ENCODE measurements at regions not wholly inside any gene's neighbourhood (a gene's known extent, or its start where the extent isn't known, plus 50 kb on each side); places are given as distances from the start of the nearest gene placed in this dataset.

DNA sequence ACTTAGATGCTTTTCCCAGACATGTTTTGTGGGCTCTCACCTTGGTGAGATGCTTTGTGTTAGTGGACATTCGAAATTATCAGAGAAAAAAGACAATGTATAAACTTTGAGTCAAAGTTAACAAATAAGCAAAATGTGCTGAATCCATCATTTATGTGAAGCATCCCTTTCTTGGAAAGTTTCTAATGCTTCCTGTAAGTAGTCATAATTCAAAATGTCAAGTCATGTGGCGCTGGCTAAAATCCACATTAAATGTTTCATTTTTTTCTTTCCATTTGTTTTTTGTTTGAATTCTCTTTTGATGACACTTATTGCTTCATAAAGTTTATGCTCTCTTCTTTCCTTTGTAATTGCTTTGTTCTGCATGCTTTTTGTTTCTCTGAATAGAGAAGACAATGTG is 107.2 kb upstream of the CENPW start:
- H3K4me3 ChIP-seq (replicated peaks; ENCODE audit: low read depth, low read length): no peak overlapping the region
- TF ChIP-seq, protein P1, sequence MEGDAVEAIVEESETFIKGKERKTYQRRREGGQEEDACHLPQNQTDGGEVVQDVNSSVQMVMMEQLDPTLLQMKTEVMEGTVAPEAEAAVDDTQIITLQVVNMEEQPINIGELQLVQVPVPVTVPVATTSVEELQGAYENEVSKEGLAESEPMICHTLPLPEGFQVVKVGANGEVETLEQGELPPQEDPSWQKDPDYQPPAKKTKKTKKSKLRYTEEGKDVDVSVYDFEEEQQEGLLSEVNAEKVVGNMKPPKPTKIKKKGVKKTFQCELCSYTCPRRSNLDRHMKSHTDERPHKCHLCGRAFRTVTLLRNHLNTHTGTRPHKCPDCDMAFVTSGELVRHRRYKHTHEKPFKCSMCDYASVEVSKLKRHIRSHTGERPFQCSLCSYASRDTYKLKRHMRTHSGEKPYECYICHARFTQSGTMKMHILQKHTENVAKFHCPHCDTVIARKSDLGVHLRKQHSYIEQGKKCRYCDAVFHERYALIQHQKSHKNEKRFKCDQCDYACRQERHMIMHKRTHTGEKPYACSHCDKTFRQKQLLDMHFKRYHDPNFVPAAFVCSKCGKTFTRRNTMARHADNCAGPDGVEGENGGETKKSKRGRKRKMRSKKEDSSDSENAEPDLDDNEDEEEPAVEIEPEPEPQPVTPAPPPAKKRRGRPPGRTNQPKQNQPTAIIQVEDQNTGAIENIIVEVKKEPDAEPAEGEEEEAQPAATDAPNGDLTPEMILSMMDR (IDR thresholded peaks at IDR 0.05; ENCODE audit: low read depth, low read length, missing control alignments): no peak
- no peak for DNase-seq (ENCODE audit: extremely low read depth, low read depth)

DNA sequence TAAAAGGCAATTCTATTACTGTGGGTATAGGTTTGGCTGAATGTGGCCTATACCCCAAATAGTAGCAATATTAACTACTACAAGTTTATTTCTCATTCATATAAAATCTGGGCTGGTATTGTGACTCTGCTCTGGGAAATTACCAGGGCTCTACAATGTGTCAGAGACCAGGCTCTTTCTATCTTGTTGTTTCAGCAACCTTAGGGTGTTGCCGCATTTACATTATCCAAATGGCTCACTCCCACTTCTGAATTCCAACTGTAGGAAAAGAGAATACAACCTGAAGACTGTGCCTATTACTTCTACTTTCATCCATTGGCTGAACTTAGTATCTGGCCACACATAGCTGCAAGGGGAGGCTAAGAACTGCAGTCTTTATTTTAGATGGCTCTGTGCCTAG is 106.7 kb upstream of the CENPW start:
- no peak overlapping the region for H3K4me3 ChIP-seq (replicated peaks; ENCODE audit: low read depth, low read length)
- TF ChIP-seq, protein P1 (IDR thresholded peaks at IDR 0.05; ENCODE audit: low read depth, low read length, missing control alignments): no peak
- DNase-seq (ENCODE audit: extremely low read depth, low read depth): no peak

DNA sequence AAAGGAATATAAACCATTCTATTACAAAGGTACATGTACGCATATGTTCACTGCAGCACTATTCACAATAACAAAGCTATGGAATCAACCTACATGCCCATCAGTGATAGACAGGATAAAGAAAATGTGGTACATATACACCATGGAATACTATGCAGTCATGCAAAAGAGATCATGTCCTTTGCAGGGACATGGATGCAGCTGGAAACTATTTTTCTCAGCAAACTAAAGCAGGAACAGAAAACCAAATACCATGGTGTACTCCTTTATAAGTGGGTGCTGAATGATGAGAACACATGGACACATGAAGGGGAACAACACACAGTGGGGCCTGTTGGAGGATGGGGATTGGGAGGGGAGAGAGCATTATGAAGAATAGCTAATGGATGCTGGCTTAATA is 104.6 kb upstream of the CENPW start:
- no peak overlapping the region for H3K4me3 ChIP-seq (replicated peaks; ENCODE audit: low read depth, low read length)
- TF ChIP-seq, protein P1 (IDR thresholded peaks at IDR 0.05; ENCODE audit: low read depth, low read length, missing control alignments): no peak
- DNase-seq (ENCODE audit: extremely low read depth, low read depth): no peak

DNA sequence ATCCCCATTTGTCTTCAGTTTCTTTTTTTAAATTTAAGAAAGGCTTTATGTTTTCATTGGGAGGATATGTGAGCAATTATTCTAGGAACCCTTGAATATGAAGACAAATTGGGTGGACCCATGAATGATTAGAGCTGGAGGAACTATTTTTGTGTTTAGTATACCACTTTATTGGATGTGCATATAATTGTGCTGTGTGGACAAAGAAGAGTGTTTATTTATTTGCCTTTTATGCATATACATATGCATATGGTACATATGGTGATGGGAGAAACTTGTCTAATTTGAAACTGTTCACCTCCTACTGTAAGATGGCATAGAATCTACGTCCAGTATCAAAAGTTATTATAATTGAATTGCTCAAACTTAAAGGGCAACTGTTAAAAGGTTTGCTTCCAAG is 94.8 kb upstream of the CENPW start:
- TF ChIP-seq, protein P1 (IDR thresholded peaks at IDR 0.05; ENCODE audit: low read depth, low read length, missing control alignments): no peak
- no peak overlapping the region for H3K4me3 ChIP-seq (replicated peaks; ENCODE audit: low read depth, low read length)

DNA sequence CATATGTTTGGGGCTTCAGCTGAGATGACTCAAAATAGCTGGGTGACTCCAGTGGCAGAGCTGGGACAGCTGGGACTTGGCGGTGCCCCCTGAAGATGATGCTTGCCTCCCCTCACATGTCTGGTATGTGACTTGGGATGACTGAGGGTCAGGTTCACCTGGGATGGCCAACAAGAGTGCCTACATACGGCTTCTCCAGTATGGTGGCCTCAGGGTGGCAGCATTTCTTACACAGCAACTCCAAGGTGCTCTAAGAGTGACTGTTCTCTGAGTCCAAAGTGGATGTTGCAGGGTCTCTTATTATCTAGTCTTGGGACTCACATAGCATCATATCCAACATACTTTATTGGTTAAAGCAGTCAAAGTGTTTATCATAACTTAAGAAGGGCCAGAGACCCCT is 87.8 kb upstream of the CENPW start:
- no peak overlapping the region for H3K4me3 ChIP-seq (replicated peaks; ENCODE audit: low read depth, low read length)
- DNase-seq (ENCODE audit: extremely low read depth, low read depth): no peak
- TF ChIP-seq, protein P1 (IDR thresholded peaks at IDR 0.05; ENCODE audit: low read depth, low read length, missing control alignments): no peak

More for the DNA sequence above, 94.8 kb upstream of the CENPW start:
- no peak for DNase-seq (ENCODE audit: extremely low read depth, low read depth)

DNA sequence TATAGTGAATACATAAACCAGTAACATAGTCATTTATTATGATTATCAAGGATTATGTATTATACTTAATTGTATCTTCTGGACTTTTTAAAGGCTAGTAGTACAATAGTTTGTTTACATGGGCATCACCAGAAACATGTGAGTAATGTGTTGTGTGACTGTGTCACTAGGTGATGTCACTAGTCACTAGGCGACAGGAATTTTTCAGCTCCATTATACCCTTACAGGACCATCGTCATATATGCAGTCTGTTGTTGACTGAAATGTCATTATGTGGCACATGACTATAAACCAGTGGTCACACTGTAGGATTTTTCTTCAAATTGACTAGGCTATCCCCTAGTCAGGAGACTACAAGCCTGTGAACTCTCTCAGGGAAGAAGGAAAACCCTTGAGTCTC is 86.5 kb upstream of the CENPW start:
- no peak overlapping the region for H3K4me3 ChIP-seq (replicated peaks; ENCODE audit: low read depth, low read length)
- DNase-seq (ENCODE audit: extremely low read depth, low read depth): no peak
- TF ChIP-seq, protein P1 (IDR thresholded peaks at IDR 0.05; ENCODE audit: low read depth, low read length, missing control alignments): no peak

DNA sequence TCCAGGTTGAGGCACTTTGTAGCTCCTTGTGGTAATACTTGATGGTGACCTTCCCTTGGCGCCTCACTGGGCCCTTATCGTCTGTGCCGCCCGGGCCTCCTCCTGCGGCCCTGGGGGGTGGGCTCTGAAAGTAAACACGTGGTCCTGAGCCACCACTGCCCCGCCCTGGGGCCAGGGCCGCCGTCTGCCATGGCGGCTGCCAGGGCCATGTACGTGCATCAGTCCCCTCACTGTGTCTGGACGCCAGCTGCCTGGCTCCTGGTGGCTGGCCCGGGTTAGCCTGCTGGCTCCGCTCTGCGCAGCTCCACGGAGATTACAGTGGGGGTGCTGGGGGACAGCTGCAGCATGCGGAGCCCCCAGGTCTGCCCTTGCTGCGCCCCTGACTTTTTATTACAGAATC is 81.8 kb upstream of the CENPW start:
- TF ChIP-seq, protein P1 (IDR thresholded peaks at IDR 0.05; ENCODE audit: low read depth, low read length, missing control alignments): no peak
- no peak for DNase-seq (ENCODE audit: extremely low read depth, low read depth)
- no peak overlapping the region for H3K4me3 ChIP-seq (replicated peaks; ENCODE audit: low read depth, low read length)

Data from HFF-Myc (cell line).